ENCODE measurements at regions not wholly inside any gene's neighbourhood (a gene's known extent, or its start where the extent isn't known, plus 50 kb on each side); places are given as distances from the start of the nearest gene placed in this dataset.

DNA sequence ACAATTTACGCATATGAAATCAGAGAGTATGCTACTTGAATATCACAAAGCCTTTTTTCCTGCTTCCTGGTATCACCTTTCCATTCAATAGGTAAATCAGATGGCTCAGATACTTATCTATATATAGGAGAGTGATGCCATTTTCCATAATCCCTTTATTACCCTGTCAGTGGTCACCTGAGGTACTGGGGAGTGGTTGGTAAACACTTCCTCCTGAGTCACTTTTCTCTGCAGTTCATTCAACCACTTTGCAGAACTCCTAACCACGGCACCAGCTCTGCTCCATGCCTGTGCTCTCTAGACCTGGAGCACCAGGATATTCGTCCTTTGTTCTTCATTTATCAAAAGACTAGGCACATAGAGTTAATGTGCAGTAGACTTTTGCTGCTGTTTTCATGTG lies 748.5 kb upstream of the KLHL1 start:
- TF ChIP-seq CTCF (IDR thresholded peaks at IDR 0.05; ENCODE audit: low read depth, low read length) = no peak
- TF ChIP-seq EZH2phosphoT487 (IDR thresholded peaks at IDR 0.05; ENCODE audit: low read depth) = no peak

Data from OCI-LY3 (cell line).